Liver (tissue), 8 donors: ENCODE measurements at regions not wholly inside any gene's neighbourhood (a gene's known extent, or its start where the extent isn't known, plus 50 kb on each side); places are given as distances from the start of the nearest gene placed in this dataset.
A peak's percentile ranks its signal among the peaks of the same experiment; 100 is the strongest.

Experiments used
- DNase-seq: peaks from one replicate; pipeline ENCODE4 v3.0.0-alpha.2; 2017; ENCODE audit warnings: low spot score
- H3K27ac ChIP-seq, 2 donors: one replicate each; pipeline ENCODE4 v1.7.0; 2013; ENCODE audit warnings: inconsistent platforms in 2 of 2, low read length in 2 of 2, control low read depth in 1 of 2, low read depth in 1 of 2, mild to moderate bottlenecking in 1 of 2
- H3K27me3 ChIP-seq, 4 donors: one replicate each; pipeline versions ENCODE4 v1.6.1 to v1.7.0; 2013; ENCODE audit warnings: low read length in 3 of 4, inconsistent platforms in 1 of 4, mild to moderate bottlenecking in 1 of 4, moderate library complexity in 1 of 4; ENCODE audit not compliant: control insufficient read depth in 4 of 4, insufficient read depth in 4 of 4
- H3K36me3 ChIP-seq, 4 donors: one replicate each; pipeline versions ENCODE4 v1.6.1 to v1.7.0; 2013; ENCODE audit warnings: low read length in 3 of 4, mild to moderate bottlenecking in 3 of 4, low read depth in 1 of 4, moderate library complexity in 1 of 4; ENCODE audit not compliant: control insufficient read depth in 4 of 4, insufficient read depth in 3 of 4
- H3K4me1 ChIP-seq, 4 donors: one replicate each; pipeline versions ENCODE4 v1.6.1 to v1.7.0; 2013; ENCODE audit warnings: low read length in 3 of 4, mild to moderate bottlenecking in 3 of 4, moderate library complexity in 1 of 4; ENCODE audit not compliant: control insufficient read depth in 4 of 4, insufficient read depth in 4 of 4
- H3K4me3 ChIP-seq, 3 donors: one replicate each; pipeline versions ENCODE4 v1.6.1 to v1.7.0; 2013; ENCODE audit warnings: low read length in 3 of 3, control low read depth in 1 of 3, low read depth in 1 of 3, mild to moderate bottlenecking in 1 of 3
- H3K9ac ChIP-seq, 2 donors: one replicate each; pipeline ENCODE4 v1.7.0; 2013; ENCODE audit warnings: low read length in 2 of 2, mild to moderate bottlenecking in 2 of 2, moderate library complexity in 2 of 2, control low read depth in 1 of 2, low read depth in 1 of 2
- H3K9me3 ChIP-seq, 4 donors: one replicate each; pipeline versions ENCODE4 v1.6.1 to v1.7.0; 2013; ENCODE audit warnings: low read length in 3 of 4; ENCODE audit not compliant: control insufficient read depth in 4 of 4
- ATF3 ChIP-seq: IDR thresholded peaks from 2 replicates; pipeline ENCODE4 v1.6.1; 2016; ENCODE audit warnings: antibody characterized with exemption
- CTCF ChIP-seq: fragments of 150-350 bp; IDR thresholded peaks from 2 replicates; pipeline ENCODE4 v1.5.1; 2017; ENCODE audit warnings: improper control_type of control experiment, low read depth, low read length; ENCODE audit not compliant: missing input control
- FOXA1 ChIP-seq: IDR thresholded peaks from 2 replicates; pipeline ENCODE4 v1.6.1; 2016; ENCODE audit warnings: antibody characterized with exemption
- GABPA ChIP-seq, 2 donors: IDR thresholded peaks in 1 of 2; conservative IDR thresholded peaks in 1 of 2; 2 replicates each; pipeline ENCODE4 v1.6.1; 2016; ENCODE audit warnings: antibody characterized with exemption in 2 of 2, mild to moderate bottlenecking in 1 of 2, moderate library complexity in 1 of 2
- HNF4A ChIP-seq, 2 donors: conservative IDR thresholded peaks; 2 replicates each; pipeline ENCODE4 v1.6.1; 2016; ENCODE audit warnings: antibody characterized with exemption in 2 of 2, mild to moderate bottlenecking in 2 of 2
- HNF4G ChIP-seq: IDR thresholded peaks from 2 replicates; pipeline ENCODE4 v1.6.1; 2016; ENCODE audit warnings: antibody characterized with exemption
- NR2F2 ChIP-seq: IDR thresholded peaks from 2 replicates; pipeline ENCODE4 v1.6.1; 2016; ENCODE audit warnings: antibody characterized with exemption
- RAD21 ChIP-seq, 2 donors: IDR thresholded peaks; 2 replicates each; pipeline ENCODE4 v1.6.1; 2016; ENCODE audit warnings: antibody characterized with exemption in 2 of 2, mild to moderate bottlenecking in 2 of 2
- REST ChIP-seq: IDR thresholded peaks from 2 replicates; pipeline ENCODE4 v1.6.1; 2016; ENCODE audit warnings: antibody characterized with exemption, mild to moderate bottlenecking
- RXRA ChIP-seq, 2 donors: IDR thresholded peaks; 2 replicates each; pipeline ENCODE4 v1.6.1; 2017 to 2018; ENCODE audit warnings: antibody characterized with exemption in 2 of 2, mild to moderate bottlenecking in 1 of 2
- ZBTB33 ChIP-seq: IDR thresholded peaks from 2 replicates; pipeline ENCODE4 v1.6.1; 2016; ENCODE audit warnings: antibody characterized with exemption
- WGBS: extraction: QIAGEN DNeasy Blood & Tissue Kit; methylation state at CpG from one replicate; pipeline ENCODE4 v1.1.7; 2013; 5-methylcytosine and 5-hydroxymethylcytosine counted together
- donor health status: healthy.
- donor health status: healthy.
- donor health status: healthy.
- donor health status: healthy.
- donor health status: healthy.

- H3K4me3 ChIP-seq: no peak overlapping the region
- H3K27ac ChIP-seq: peak overlapping the region in 1 of 2 donors; percentile 58
- no peaks in the 10 kb centered on the region for H3K36me3 ChIP-seq
- no peaks in the 10 kb centered on the region for H3K4me1 ChIP-seq
- no peaks in the 10 kb centered on the region for H3K9me3 ChIP-seq
- H3K9ac ChIP-seq: no peak overlapping the region
- H3K27me3 ChIP-seq: no peaks in the 10 kb centered on the region
- TF ChIP-seq REST (no peak), RAD21 (IDR thresholded peaks at IDR 0.05) (no peak), HNF4G (no peak), CTCF (no peak), HNF4A (conservative IDR thresholded peaks at IDR 0.05) (no peak)
- WGBS: 81% methylated on average over 1 of the region's 1 CpG
- DNase-seq: no peak
Observed at GRCh38 chr1:172935062-172935592, 115.6 kb downstream of the TNFSF18 start.

- Histone ChIP-seq H3K27me3 (no peaks in the 10 kb centered on the region), H3K4me1 (no peaks in the 10 kb centered on the region), H3K27ac (no peak overlapping the region), H3K9me3 (no peaks in the 10 kb centered on the region), H3K4me3 (no peak overlapping the region), H3K9ac (no peak overlapping the region), H3K36me3 (no peaks in the 10 kb centered on the region)
- DNase-seq: no peak
- no peak for TF ChIP-seq ATF3
- TF ChIP-seq GABPA (IDR thresholded peaks at IDR 0.05 in 1 of 2, conservative IDR thresholded peaks at IDR 0.05 in 1 of 2): no peak
- TF ChIP-seq HNF4A (conservative IDR thresholded peaks at IDR 0.05): no peak
- TF ChIP-seq FOXA1: no peak
- no peak for TF ChIP-seq NR2F2
- no peak for TF ChIP-seq ZBTB33
- no peak for TF ChIP-seq RXRA (IDR thresholded peaks at IDR 0.05)
- 89% methylated on average over 3 of the region's 3 CpGs for WGBS
Observed at GRCh38 chr1:172936088-172936645, 114.6 kb downstream of the TNFSF18 start.
